Activated CD4-positive, CD25-positive, alpha-beta regulatory T cell treated with anti-CD3 and anti-CD28 coated beads, Interleukin-2, amount 50 U/mL, for 72 hours (primary cell): ENCODE measurements at regions not wholly inside any gene's neighbourhood (a gene's known extent, or its start where the extent isn't known, plus 50 kb on each side); places are given as distances from the start of the nearest gene placed in this dataset.
"Not testable (repeated sequence)": the region's sequence is repeated elsewhere in the genome, so short reads cannot be mapped to it uniquely, and the experiment has no call there.

Source experiments
- DNase-seq: peaks from one replicate; pipeline ENCODE4 v3.0.0; 2021

- DNase-seq: no peak
Observed at GRCh38 chr4:118589471-118590055, 95.6 kb upstream of the METTL14 start.

- DNase-seq: peak; percentile 95
Observed at GRCh38 chr4:118591339-118592046, 93.7 kb upstream of the METTL14 start.

GRCh38 chr4:118592289-118592688 is 92.9 kb upstream of the METTL14 start:
- not testable (repeated sequence) for DNase-seq

GRCh38 chr4:118595883-118596282 is 89.3 kb upstream of the METTL14 start:
- not testable (repeated sequence) for DNase-seq

- DNase-seq: not testable (repeated sequence)
Observed at GRCh38 chr4:118625097-118625496, 60.1 kb upstream of the METTL14 start.

- DNase-seq: not testable (repeated sequence)
Observed at GRCh38 chr4:118629697-118630096, 55.5 kb upstream of the METTL14 start.

- DNase-seq: not testable (repeated sequence)
Observed at GRCh38 chr4:118630897-118631296, 54.3 kb upstream of the METTL14 start.

- not testable (repeated sequence) for DNase-seq
Observed at GRCh38 chr4:118631321-118632050, 53.7 kb upstream of the METTL14 start.

GRCh38 chr4:118633476-118633875 is 51.7 kb upstream of the METTL14 start:
- not testable (repeated sequence) for DNase-seq

GRCh38 chr4:118634126-118634875 is 50.9 kb upstream of the METTL14 start:
- DNase-seq: not testable (repeated sequence)
